ENCODE measurements at regions not wholly inside any gene's neighbourhood (a gene's known extent, or its start where the extent isn't known, plus 50 kb on each side); places are given as distances from the start of the nearest gene placed in this dataset.

GRCh38 chr12:20018406-20018805, 349.9 kb upstream of the PDE3A start:
- no peak for TF ChIP-seq CTCF (conservative IDR thresholded peaks at IDR 0.05; ENCODE audit: low read length)
- TF ChIP-seq EZH2phosphoT487 (IDR thresholded peaks at IDR 0.05; ENCODE audit: borderline replicate concordance): no peak
